ENCODE measurements at regions not wholly inside any gene's neighbourhood (a gene's known extent, or its start where the extent isn't known, plus 50 kb on each side); places are given as distances from the start of the nearest gene placed in this dataset.

- TF ChIP-seq CTCF (IDR thresholded peaks at IDR 0.05), result no peak
- no peak for TF ChIP-seq POLR2A (IDR thresholded peaks at IDR 0.05)
These were observed 266.5 kb downstream of the ELAVL2 start for GRCh38 chr9:23559522-23559921.
